ENCODE measurements at regions not wholly inside any gene's neighbourhood (a gene's known extent, or its start where the extent isn't known, plus 50 kb on each side); places are given as distances from the start of the nearest gene placed in this dataset.

DNA sequence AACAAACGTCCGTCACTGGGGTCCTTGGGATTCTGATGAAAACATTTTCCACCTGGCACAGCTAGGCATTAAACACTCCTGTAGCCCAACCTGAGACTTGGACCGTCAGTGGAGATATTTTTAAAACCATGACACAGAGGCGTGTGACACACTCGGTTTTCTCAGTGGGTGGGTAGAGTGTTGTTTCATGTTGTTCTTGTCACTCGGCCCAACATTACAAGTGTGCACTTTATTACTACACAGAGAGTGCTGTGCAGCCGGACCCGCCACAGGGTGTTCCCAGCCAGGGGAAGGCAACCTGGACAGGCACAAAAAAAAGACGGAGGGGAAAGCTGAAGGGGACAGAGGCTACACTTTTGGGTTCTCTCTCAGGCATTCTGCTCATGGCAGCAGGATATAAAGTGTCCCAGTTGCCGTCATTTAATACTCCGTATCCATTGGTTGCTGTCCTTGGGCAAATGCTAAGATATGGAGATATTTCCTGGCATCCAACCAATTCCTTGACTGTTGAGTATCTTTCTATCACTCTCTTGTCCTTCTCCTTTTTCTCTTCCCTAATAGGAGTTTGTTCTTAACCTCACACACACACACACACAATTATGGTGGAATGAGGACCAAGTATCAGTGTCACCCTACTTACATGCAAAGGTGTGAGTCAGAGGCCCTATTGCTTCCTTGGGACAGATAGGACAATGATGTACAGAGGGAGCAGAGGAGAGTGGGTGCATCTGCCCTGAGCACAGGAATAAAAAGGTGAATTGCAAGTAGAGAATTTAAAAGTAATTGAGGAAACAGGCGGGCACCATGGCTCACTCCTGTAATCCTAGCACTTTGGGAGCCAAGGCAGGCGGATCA lies 154.1 kb upstream of the SOX9 start:
- no peak for DNase-seq

DNA sequence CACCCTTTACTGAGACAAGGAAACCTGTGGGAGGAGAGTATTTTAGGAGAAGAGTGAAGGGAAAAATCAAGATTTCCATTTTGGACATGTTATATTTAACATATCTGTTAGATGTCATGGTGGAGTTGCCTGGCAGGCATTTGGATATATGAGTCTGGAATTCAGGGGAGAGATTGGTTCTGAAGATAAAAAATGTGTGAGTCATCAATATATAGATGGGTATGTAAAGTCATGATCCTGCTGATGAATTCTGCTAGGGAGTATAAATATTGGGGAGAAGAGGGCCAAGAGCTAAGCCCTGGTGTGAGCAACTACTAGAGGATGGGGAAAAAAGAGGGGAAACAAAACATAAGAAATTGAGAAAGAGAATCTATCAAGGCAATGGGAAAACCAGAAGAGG lies 151.3 kb upstream of the SOX9 start:
- no peak for DNase-seq

DNA sequence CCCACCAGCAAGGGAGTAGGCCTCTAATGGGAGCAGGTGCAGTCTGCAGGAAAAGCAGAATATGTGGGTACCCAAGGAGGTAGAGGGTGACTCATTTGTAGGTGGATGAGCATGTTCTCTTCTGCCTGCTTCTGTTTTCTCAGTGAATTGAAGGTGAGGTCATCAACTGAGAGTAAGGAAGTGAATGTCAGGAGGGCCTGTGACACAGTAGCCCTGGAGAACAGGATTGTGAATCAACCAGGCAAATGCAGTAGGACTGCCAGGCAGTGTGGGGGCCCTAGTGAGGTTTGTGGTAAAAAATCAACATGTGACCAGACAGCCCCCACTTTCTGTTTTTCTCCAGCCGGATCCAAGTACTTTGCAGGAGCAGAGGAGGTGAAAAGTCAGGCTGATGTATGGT lies 150.5 kb upstream of the SOX9 start:
- DNase-seq, result no peak

DNA sequence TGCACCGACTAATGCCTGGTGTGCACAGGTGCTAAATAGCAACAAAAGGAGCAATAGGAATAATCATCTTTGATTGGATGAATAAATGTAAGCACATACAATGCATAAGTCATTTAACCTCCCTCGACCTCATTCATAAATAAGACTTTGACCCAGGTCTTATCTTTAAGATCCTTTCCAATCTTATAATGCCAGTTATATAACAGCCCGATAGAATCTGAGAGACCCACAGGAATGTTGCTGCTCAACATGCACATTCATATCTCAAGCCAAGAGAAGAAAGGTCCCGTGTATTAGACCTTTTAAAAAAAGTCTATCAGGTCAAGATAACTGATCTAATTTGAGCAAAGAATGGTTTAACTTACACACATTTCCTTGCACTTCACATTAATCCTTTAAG lies 146.8 kb upstream of the SOX9 start:
- DNase-seq, result no peak

DNA sequence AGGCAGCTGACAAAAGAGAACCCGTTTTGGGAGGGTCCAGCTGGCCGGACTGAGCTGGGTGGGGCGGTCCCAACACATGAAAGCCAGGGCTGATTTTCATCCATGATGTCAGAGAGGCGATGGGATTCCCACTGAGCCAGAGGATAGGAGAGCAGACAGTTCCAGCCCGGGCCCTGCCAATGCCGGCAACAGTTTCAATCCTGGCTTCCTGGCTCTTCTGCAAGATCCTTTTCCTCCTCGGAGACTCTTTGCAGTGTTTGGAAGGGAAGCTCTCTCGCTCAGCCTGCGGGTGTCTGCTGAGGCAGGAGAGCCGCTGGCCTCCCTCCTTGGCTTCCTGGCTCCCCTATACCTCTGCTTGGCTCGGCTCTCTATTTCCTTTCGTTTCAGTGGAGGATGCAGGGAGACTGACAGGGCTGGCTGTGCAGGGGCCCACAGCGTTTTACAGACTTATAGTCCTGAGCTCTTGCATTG lies 145.5 kb upstream of the SOX9 start:
- no peak for DNase-seq

DNA sequence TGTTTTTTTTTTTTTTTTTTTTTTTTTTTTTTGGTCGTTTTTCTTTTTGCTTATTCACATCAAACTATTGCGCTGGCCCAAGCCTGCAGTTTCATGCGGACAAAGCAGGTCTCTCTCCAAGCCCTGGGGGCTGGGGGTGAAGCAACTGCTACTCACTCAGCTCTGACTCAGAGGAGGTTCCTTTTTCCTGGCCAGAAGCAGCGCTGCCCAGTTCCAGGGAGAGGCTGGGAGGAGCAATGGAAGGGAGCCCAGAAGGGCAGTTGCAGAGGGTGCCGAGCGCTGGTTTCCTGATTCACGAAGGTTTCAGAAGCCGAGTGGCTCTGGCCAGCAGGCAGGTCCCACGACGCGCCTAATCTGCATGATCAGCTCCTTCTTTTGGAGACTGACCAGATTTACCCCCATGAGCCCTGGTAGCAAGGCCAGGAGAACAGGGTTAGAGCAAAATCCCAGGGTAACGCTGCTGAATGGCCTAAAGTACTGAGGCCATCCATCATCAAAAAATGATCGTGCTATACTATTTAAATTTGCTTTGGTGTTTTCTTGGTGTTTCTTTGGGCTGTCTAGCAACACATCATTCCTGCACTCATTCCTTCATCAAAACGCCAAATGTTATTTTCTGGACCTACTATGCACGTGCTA lies 144.7 kb upstream of the SOX9 start:
- DNase-seq, result no peak

DNA sequence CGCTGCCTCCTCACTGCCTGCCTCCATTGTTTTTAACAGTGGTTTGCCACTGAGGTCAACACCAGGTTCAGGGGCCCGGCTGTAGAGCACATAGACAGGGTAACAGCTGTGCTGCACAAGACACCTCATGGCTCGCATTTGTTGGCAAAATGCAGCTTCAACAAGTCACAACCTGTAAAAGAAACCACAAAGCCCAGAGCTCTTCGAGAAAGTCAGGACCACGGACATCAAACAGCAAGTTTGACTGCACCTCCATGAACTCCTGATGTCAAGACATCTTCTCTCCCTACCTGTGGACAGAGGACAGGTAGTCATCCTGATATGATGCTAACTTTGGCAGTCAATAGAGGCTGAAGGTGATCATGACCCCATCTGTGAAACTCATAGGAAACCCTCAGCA lies 142.4 kb upstream of the SOX9 start:
- no peak for DNase-seq

DNA sequence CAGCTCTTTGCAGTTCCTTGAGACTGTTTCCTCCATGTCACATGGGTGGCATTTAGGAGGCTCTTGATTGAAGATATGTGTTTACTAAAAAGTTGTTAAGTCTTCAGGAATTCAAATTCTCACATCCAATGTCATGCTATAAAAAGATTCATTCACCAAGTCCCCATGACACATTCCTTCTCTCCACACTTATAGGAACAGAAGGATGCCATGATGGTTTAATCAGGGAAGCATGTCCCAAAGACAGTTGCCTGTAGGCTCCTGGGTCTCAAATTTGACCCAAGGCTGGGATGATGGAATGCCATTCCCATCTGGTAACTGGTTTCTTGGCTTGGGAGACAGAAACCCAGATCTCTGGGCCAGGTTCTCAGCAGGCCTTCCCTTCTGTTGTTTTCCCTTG lies 140.6 kb upstream of the SOX9 start:
- no peak for DNase-seq

DNA sequence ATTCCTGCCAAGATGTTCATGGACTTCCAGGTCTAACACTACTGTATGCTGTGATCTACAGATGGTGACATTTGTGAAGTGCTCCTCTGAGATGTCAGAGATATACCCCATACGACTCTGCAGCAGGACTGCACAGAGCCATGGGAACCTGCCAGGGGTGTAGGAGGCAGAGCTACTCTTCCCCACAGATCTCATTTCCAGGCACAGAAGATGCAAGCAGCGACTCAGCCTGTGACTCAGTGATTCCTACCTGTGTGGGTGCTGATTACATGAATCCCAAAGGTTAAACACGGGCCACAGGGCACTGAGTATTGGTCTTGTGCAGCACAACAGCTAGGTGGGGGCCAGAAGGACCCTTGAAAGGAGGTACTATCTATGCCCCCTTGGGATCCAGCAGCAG lies 137.0 kb upstream of the SOX9 start:
- no peak for DNase-seq

DNA sequence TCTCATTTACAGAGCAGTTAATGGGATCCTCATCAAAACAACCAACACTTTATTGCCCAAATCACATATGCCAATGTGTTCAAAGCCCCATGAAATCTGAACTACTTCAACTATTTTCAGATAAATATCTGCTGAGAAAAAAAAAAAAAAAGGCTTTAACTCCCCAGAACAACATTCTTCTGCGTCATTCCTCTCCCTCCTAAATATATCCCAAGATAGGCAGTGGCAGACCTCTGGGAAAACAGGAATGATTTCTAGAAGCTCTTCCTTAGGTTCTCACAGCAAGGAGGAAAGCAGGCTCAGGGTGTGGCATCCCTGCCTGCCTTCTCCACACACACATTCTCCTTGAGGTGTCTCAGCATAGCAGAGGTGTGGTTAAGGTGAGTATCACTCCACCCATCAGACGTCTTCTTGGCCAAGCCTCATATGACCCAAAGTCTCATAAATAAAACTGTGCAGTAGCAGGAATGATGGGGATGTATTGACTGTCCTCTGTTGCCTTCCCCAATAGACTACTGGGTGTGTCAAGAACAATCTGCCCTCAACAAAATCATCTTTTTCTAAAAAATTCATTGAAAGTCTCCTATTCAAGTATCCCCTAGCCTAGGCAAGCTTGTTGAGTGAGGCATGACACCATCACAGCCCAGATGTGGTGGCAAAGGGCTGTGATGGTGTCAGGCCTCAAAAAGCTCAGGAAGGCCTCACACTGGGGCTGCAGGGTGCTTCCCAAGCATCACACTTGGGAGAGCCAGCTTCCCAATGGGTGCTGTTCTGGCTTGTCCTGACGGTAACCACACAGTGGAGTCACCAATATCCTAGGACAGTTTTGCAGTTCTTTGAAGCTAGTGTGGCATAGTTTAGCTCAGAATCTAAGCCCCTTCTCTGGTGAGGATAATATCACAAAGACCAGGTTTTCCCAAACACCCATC lies 135.4 kb upstream of the SOX9 start:
- no peak for DNase-seq

DNA sequence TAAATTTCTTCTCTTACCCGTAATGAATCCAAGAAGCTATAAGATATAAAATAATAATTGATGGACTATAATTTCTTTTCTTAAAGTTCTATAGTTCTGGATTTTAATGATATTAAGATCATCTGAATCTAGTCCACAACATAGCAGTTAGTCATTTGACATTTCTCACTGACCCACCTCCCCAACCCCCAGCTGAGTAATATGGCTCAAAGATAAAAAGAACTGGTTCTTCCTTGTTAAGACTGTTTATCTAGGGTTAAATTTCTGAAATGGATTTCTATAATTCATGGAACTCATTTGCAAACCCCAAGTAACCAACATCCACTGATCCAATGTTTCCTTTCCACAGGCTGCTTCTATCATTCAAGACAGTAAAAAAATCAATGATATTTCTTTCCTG lies 133.9 kb upstream of the SOX9 start:
- no peak for DNase-seq

DNA sequence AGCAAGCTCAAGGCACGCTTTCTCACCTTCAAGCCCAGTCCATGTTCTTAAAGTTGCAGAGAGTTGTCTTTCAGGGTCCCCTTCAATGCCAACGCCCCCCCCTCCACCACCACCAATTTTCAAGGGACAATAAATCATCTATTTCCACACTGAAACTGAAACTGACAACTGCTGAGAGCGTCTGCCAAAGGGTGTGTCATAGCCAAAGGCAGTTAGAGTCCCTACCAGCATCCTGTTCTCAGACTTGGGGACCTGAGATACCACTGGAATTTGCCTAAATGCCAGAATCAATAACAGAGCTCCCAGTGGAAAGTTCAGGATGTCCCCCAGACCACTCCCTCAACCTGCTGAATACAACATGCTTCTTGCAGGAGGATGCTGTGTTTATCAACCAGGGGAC lies 133.2 kb upstream of the SOX9 start:
- DNase-seq, result no peak

DNA sequence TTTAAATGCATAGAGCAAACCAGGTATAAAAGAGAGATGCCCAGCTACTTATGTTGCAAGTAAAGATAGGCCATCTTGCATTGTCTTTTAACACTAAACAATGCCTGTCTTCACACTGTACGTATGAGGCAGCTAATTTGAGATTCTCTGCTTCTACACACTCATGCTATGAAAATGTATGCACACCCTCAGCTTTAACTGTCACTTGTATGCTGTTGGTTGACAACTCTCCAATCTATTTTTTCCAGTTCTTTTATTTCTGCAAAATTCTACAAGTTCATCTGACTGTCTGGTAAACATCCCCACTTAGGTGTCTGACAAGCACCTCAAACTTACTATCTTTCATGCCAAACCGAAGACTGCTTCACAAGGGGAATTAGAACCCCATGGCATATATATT lies 131.7 kb upstream of the SOX9 start:
- no peak for DNase-seq

DNA sequence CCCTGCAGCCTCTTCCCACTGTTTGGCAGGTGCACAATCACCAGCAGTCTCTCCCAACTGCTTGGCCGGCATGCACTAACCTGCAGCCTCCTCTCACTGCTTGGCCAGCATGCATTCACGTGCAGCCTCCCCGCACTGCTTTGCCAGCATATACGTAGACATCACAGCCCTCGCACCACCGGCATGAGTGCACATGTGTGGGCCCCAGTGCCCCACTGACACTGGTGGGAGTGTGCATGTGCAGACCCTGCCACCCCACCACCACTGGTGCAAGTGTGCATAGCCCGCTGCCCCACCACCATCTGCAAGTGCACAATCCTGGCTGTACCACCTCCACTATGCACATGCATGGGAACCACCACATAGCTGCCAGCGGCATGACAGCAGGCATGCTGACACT lies 127.5 kb upstream of the SOX9 start:
- no peak for DNase-seq

DNA sequence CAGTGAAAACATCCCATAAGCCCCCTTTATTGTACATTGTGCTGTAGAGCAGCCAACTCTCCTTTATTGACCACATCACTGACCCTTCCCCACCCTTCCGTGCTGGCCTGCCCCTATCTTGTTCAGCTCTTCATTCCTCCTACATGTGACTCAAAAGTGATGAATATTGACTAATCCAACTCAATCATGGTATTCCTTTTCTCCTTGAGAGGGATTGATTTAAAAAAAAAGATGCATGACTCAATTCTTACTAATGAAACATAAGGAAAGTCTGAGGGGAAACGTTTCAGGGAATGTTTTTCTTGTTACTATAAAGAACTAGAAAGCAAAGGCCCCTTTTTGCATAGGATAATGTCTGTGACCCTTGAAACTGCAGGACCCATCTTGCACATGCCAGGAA lies 125.2 kb upstream of the SOX9 start:
- no peak for DNase-seq

DNA sequence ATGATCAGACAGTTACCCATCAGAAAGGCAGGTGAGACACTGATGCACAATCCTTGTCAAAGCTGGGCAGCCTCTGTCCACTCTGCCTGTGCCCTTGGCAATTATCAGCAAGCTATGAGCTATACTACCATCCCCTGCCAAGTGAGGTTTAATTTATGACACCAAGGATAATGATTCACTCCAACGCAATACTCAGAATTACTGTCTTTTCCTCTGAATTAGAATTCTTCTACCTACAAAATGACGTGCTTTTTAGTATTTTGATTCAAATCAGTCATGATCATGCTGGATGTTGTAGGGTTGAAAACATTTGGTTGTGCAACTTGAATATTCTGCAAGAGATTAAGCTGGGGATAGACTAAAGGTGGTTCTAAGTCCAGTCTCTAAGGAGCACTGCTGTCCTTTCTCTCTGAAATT lies 116.8 kb upstream of the SOX9 start:
- no peak for DNase-seq

DNA sequence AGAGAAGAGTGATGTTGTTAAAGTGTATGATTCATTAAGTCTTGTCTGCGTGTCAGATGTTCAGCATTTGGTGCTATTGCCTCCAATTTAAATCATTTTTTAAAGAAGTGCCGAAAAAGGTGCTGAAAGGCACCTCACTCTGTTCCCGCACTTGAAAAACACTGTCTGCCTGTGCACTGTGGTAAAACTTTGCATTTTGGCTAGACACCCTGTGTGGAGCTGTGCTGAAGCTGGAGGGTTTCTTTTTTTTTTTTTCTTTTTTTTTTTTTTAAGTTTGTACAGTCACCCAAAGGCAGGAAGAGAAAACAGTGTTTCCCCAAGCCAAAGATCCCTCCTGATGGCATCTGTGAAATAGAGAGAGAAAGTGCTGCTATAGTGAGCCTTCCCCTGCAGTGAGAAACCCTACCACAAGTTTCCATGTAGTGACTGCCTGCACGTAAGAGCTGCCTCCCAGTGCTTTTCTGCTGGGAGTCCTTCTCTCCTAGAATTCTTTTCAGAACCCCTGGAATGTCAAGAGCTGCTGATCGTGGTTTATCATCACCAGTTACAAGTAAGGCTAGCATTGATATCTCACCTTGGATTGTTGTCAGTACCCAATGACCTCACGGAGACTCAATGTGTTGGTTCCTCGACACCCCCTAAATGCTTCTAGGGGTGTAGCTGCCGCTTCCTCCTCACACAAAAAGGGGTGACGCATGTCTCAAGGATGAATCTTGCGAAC lies 116.0 kb upstream of the SOX9 start:
- DNase-seq, result no peak

DNA sequence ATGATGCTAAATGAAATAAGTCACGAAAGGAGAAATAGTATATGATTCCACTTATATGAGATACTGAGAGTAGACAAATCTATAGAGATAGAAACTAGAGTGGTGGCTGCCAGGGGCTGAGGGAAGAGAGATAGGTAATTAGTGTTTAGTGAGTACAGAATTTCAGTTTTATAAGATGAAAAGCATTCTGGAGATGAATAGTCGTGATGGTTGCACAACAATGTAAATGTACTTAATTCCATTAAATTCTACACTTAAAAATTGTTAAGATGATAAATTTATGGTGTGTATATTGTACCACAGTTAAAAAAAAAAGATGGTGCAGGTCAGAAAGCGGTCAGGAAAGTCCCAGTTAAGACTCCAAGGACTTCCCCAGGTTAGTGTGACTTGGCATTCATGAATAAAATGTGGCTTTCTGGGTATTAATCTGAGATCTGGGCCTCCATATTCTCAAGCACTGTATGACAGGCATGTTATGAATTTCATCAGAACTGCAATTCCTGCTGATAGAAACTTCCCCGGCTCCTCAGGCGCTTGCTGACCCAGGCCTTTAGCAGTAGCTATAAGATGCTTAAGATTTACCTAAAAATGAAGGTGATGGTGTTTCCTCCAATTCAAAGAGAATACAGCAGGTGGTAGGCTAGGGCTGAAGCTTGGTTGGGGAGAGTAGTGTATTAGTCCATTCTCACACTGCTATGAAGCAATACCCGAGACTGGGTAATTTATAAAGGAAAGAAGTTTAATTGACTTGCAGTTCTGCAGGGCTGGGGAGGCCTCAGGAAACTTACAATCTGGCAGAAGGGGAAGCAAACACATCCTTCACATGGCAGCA lies 115.3 kb upstream of the SOX9 start:
- no peak for DNase-seq

DNA sequence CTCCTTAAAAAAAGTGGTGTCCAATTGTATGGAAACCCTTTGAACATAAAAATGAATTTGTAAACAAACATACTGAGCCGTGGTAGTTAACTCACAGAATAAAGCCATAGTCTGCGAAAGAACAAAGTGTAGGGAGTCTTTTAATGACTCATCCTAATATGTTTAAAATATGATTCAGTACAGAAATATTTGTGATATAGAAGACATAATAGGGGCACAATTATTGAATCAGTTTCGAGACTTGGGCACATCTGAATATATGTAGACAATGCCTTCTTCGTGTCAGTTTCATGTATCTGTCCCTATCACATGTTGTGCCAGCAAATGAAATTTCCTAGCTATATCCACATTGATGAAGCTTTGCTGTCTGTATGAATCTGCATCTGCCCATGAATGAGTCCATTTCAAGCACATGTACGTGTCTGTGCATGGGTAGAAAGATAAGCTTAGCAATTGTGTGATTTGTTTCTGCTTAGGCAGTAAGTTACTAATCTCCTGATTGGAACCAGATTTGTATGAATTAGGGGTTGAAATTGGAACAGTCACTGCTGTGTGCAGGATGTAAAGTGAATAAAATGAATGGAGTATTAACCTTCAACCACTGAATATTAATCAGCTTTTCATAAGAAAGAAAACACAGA lies 112.5 kb upstream of the SOX9 start:
- DNase-seq, result no peak

DNA sequence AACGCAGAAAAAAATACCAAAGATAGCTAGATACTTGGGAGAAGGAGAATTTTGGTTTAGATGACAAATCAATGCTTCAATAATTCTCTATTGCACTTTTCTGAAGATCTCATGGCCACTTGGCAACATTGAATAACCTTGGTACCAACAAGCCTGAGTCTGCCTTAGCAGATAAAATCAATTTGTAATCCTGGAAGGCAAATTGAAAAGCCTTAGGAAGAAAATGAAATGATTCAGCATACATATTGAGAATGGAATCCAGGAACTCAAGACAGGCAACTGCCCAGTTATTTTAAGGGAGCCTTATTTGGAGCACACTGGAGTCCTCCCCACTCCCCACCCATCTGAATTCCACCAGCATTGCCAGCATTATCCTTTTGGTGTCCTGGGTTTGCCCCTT lies 109.3 kb upstream of the SOX9 start:
- DNase-seq, result no peak

DNA sequence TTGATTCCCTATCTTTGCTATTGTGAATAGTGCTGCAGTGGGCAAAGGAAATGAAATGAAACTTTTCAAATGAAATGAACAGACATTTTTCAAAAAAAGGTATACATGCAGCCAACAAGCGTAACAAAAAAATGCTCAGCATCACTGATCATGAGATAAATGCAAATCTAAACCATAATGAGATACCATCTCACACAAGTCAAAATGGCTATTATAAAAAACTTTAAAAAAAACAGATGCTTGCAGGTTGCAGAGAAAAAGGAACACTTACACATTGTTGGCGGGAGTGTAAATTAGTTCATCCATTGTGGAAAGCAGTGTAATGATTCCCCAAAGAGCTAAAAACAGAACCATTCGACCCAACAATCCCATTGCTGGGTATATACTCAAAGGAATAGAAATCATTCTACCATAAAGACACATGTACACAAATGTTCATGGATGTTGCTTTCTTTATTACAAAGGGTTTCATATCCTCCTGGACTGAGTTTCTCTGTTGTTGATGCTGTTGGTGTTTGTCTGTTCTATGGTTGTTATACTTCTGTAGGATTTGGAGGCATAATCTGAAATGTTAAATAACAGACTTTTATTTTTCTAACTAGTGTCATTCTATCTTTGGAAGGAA lies 99.3 kb upstream of the SOX9 start:
- DNase-seq, result peak in 1 of 5 experiments; percentile 5
